Left ventricle myocardium superior (tissue), 1 donor: ENCODE measurements at regions not wholly inside any gene's neighbourhood (a gene's known extent, or its start where the extent isn't known, plus 50 kb on each side); places are given as distances from the start of the nearest gene placed in this dataset.

Source experiments
- ATAC-seq: fragments of 200-7000 bp; cut with Tn5 transposase; one replicate; pipeline ENCODE4 v1.9.1; 2020; ENCODE audit warnings: mild to moderate bottlenecking, moderate library complexity
- DNase-seq: peaks from one replicate; pipeline ENCODE4 v3.0.0-alpha.2; 2020
- intact Hi-C: fragments of 100-400 bp; cut with micrococcal nuclease; formaldehyde crosslinking; loops from one replicate; pipeline ENCODE4 v1.11.0; 2022
- donor health status: DM: no; HTN: yes; CAD: no; lungs with severe emphysema.

DNA sequence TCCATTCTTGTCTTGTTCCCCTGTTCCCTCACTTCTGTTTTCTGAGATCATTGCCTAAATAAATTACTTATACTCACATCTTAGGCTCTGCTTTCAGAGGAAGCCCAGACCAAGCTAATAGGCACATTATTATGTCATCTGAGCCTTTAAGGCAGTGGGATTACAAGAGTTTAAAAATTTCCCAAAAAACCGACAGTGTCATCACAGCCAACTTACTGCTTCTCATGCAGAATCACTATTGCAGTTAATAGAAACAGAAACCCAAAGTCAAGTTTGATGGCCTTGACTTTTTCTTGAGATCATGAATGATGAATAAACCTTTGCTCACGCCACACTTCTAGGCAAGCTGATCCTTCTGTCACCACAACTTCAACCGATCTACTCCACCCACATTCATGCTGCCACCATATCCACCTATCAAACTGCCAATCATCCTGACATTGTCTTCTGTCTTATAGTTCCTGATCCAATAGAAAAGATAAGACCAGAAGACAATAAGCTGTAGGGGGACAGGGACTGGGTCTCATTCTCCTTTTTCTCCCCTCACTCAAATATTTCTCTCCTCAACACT is 142.7 kb upstream of the CREB1 start:
- intact Hi-C loops, result no loop called here
- no peak for DNase-seq
- no peak for ATAC-seq

DNA sequence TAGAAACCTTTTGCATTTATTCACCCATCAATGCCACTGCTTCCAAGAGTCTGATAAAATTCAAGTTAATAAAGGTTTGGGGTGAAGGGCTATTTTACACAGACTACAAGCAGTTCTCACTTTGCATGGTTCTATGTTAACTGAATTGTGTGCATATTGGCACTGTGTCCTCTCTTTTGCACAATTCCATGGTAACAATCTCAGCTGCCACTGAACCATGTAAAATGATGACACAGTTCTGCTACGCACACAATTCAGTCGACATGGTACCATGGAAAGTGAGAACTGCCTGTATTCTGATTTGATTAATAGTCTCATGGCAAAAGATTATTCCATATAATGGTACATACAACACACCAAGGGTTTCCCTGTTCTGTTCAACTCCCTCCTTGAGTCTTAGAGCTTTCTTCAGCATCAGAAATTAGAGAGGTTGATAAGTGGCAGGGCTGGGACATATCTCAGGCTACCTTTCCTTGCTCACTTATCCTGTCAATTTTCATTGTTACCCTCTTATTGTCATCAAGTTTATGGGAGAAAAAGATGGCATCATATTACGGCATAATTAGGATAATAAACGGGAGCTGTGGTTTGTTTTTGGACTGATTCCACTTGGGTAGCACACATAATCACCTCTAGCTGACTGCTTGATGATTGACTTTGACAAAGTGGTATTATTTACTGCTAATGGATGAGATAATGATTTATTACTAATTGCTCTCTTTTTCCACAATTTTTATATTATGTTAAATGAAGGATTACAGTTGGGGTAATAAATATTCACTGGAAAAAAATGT is 139.3 kb upstream of the CREB1 start:
- ATAC-seq (no peak), DNase-seq (no peak)
- intact Hi-C loops, result no loop called here

DNA sequence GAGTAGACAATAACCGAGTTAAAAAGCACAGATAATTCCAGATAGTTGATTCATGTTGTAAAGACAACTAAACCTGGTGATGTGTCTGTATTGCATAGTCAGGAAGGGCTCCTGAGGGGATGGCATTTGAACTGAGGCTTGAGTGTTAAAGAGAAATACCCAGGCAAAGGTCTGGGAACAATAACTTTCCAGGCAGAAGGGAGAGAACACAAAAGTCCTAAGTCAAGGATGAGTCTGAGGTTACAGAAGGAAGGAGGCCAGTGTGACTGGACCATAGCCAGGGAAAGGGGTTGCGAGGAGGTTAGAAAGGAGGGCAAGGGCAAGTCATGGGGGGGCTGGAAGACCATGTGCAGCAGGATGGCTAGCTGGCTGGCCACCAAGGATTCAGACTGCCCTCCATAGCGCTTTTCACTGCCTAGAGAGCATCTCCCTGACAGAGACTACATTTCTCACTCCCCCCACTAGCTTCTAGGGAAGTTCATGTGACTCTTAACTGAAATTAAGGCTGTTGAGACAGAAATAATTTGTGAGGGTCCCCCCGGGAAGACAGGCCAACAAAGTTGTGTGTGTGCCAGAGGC is 135.5 kb upstream of the CREB1 start:
- DNase-seq (no peak), ATAC-seq (no peak)
- intact Hi-C loops, result no loop called here

DNA sequence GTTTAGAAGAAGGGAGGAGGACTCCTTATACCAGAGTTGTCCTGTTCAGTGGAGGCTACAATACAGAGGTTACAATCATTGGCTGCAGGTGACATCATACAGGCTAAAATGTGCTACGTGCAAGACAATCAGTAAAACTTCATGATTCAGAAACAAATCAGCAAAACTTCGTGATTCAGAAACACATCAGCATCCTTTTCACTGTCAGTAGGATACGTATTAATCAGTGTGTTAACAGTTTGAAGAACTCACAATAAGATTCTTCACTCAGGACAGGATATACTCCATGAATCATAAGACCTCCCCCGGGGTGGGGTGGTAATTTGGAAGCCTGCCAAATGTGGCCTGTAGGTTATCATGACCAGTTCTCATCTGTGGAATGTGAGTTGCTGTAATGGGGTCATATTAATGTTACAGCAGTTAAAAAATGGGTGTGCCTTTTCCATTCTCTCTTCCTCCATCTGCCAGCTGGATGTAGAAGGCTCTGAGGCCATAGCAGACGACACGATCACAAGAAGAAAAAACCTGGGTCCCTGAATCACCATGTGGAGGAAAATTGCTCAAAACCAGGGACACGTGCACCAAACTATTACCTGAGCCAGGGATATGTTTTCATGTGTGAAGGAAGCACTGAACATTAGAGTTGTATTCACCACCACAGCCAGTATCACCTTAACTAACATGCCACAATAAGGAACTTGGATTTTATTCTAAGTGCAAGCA is 134.8 kb upstream of the CREB1 start:
- DNase-seq, result no peak
- intact Hi-C loops, result no loop called here
- no peak for ATAC-seq

DNA sequence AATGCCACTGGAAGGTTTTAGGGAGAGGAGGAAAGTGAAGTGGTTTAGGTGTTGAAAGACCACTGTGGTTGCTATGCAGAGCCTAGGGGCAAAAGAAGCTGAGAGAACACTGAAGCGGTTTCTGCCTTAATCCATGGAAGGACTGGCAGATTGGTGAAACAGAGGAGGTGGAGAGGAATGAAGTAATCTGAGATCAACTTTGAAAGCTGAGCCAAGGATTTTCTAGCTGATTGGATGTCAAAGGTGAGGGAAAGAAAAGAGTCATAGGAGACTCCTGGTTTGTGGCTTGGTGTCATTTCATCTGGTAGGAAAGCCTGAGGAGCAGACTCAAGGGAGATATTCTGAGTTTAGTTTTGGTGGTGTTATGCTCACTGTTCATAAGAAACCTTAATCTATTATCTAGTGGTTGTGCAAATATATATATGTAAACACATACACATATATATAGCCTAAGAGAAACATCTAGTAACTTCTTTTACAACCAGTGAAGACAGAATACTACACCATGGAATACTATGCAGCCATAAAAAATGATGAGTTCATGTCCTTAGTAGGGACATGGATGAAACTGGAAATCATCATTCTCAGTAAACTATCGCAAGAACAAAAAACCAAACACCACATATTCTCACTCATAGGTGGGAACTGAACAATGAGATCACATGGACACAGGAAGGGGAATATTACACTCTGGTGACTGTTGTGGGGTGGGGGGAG is 134.1 kb upstream of the CREB1 start:
- intact Hi-C loops, result no loop called here
- ATAC-seq (no peak), DNase-seq (no peak)

DNA sequence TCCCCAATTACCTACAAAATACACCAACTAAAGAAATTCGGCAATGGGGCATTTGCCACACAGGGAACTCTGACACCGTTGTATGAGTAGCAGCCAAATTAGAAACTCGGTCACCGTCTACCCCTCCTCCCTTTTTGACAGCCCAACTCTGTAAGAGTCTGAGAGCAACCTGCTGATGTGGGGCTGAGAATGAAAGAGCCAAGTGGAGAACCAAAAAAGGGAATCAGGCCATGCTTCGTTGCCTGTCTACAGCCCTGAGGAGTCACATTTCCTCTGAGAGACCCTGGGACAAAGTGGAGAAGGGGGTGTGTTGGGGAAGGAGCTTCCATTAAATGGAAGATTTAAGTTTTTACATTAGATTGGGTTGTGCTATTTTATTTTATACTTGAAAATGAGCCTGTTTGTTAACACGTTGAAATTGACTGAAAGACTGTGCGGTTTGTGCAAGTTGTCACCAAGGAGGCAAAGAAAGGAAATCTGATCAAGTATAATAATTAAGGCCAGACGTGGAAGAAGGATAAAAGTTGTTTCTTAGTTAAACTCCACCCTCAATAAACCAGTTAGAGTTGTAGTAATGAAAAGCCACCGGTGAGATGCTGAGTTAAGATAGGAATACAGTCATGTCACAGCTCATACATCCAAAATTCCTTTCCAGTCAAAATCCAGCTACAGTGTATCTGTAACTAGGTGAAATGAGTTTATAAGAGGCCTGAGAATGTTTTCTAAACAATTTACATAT is 131.7 kb upstream of the CREB1 start:
- ATAC-seq, result no peak

DNA sequence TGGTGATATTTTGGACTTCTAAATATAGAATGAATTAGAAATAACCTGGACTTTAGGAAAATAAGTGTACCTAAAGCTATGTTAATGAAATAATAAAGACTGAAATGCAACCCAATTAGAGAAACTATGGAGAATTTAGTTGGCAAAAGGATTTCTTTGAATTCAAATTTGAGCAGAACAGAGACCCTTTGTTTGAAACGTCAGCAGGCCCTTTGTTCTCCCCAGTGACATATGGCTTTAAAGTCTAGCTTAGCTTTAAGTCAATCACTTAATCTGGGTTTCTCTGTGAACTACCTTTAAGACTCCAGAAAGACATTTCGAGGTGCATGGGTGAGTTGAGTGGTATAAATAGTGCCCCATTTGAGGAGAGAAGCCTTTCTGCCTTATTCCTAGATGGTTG is 130.5 kb upstream of the CREB1 start:
- ATAC-seq, result no peak
- no peak for DNase-seq
- intact Hi-C loops, result no loop called here

More for the DNA sequence above, 131.7 kb upstream of the CREB1 start:
- intact Hi-C loops, result no loop called here
- DNase-seq, result no peak

DNA sequence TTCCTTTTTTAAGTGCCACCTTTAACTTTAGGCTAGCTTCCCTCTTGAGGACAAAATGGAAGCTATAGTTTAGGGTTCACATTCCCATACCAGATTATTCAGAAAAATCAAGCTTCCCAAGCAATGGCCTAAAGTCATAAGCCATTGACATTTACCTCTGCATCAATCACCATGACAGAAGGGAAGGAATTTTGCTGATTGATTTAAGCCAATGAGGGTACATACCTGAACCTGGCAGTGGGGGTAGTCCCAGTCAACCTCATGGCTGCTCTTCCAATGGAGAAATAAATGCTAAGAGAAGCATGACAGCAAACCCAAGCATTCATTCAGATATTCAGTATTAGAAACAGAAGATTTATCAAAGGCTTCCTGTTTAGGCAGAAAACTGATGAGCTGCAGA is 128.4 kb upstream of the CREB1 start:
- no peak for ATAC-seq
- intact Hi-C loops, result no loop called here

DNA sequence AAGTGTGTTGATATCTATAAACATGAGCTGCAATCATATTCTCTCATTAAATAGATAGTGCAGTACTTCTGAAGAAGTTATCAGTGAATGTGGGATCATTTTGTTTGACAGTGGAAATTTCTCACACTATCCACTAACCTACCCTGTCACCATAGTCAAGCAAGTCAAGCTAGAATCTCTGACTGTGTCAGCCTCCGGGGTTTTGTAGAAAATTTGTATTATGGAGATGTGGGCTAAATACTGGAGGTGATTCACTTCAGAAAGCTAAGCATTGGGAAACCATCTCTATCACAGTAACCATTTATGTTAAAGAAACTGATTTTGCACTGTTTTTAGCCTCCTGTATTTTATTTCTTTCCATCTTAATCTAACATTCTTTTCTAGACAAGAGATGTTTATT is 126.6 kb upstream of the CREB1 start:
- no peak for ATAC-seq
- no peak for DNase-seq
- intact Hi-C loops, result no loop called here

More for the DNA sequence above, 128.4 kb upstream of the CREB1 start:
- DNase-seq, result no peak

DNA sequence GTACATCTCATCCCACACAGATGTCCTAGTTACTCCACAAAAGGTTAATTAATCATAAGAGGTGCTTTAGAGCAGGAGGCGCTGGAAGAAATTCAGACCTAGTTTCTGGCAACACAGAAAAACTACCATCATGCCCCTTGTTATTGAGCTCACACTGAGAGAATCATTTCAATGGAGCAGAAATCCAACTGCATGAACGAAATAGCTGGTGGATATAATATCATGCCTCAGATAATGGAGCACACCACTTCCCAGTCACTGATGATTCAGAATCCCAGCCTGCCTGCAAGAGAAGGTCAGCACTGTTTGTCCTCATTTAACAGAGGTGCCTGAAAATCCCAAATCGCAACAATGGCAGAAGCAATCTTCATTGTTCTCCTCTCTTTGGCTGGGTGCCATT is 125.8 kb upstream of the CREB1 start:
- ATAC-seq (no peak), DNase-seq (no peak)
- intact Hi-C loops, result no loop called here

DNA sequence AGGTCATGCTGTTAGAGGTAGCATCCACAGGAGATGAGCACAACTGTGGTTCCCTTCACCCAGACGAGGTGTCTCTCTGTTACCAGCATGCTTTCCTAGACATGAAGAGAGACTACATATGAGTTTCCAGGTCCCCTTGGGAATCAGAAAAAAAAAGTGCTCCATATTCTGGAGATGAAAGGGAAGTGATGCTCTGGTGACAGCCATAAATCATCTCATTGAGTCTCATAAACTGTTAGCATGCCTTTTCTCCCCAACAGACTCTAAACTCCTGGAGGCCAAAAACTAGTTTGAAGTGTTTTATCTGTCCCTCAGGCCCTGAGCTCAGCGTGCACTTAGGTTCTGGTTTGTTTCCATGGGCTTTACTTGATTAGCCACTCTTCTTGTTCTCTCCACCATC is 124.6 kb upstream of the CREB1 start:
- no peak for DNase-seq
- ATAC-seq, result no peak
- intact Hi-C loops, result no loop called here

DNA sequence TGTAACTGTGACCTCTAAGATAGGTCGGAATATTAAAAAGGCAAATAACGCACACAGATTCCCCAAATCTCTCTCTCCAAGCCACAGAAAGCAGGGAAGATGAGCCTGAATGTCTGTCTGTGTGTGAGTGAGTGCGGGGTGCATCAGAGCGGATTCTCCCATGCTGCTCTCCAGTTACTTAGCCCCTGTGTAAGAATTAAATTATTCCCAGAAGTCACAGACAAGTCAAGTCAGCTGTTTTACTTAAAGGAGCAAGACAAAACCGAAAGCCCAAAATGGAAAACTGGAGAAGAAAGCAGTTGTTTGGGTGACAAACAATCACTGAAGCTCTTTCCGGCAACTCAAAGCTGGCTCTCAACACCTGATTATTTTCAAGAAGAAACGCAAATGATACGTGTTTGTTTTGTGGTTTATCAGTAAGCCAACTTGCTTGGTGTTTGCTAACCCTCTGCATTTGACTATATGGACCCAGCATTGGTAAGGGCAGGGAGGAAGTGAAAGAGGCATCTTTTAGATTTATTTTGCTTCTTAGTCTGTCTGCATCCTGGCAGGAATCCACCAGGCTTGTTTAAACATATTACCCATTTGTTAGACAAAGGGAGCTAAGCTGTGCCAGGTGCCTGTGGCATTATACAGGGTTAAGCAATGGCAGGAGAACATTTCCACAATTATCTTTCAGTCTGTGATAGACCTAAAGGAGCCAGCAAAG is 121.5 kb upstream of the CREB1 start:
- DNase-seq, result no peak
- intact Hi-C loops, result no loop called here
- ATAC-seq, result no peak

DNA sequence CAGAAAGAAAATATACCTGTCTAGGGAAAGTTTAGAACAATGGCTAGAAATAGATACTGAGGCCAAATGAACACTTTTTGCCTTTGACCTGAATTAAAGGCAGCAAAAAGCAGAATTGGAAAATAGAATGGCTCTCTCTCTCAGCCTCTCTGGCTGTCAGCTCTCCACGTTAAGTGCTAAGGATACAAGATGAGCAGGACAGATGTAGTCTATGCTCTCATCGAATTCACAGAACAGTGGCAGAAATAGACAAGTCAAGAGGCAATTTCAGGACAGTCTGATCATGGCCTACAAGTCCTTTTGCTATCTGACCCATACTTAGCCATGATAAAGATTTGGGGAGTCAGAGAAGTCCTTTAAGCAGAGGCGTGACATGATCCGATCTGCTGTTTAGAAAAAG is 120.2 kb upstream of the CREB1 start:
- intact Hi-C loops, result no loop called here
- peak; percentile 38 for ATAC-seq

DNA sequence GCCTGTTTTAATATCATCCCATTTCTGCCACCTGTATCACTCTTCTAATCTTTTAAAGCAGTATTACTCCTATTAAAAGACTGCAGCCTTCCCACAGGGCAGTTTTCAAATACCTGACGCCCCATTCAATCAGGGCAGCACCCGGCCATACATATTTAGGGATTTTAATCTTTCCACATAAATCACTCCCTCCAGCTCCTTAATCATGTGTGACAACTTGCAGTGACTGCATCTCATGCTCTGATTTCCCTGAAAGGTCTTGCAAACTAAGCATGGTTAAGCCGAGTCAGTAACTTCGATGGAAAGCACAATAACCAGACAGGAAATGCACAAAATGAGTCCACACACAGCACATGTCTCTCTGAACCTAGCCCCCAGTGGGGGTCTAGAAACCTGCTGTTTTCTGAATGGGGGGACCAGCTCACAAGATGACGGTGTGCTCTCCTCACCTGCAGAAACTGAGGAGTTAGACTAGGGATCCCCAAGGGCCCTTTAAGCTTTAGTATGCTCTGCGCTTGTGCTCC is 116.9 kb upstream of the CREB1 start:
- DNase-seq (no peak), ATAC-seq (no peak)
- intact Hi-C loops, result no loop called here

More for the DNA sequence above, 120.2 kb upstream of the CREB1 start:
- no peak for DNase-seq

DNA sequence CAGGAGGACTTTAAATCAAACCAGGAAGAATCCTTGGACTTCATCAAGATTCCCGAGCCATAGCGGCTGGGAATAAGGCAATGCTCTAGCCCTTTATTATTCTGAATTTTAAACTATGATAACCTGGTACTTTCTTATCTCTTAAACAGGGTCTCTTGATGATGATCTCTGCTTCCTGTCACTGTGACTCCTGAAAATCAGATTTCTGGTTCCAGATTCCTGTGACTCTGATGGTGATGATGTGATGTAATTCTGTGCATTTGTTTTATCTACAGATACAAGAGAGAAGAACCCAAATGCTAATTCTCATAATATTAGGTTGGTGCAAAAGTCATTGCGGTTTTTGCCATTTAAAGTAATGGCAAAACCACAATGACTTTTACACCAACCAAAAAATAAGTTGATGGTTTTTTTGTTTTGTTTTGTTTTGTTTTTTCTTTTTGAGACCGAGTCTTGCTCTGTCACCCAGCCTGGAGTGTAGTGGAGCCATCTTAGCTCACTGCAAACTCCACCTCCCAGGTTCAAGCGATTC is 116.3 kb upstream of the CREB1 start:
- no peak for DNase-seq
- intact Hi-C loops, result no loop called here
- ATAC-seq, result no peak

DNA sequence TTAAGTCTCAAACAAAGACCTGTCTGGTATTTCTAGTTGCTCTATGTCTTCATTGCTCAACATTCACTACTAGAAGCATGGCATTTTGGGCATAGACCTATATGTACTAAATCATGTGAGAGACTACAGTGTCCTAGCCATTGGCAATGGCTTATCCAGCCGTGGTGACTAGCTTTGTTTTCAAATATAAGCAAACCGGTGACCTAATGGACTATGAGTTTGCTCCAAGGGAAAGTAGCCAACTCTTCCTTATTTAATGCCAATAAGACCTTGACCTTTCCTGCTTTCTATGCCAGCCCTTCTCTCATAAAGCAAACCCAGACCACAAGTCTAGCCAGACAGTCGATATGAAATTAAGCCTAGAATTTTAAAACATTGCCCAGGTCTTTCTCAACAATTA is 113.7 kb upstream of the CREB1 start:
- intact Hi-C loops, result no loop called here
- DNase-seq (no peak), ATAC-seq (no peak)

DNA sequence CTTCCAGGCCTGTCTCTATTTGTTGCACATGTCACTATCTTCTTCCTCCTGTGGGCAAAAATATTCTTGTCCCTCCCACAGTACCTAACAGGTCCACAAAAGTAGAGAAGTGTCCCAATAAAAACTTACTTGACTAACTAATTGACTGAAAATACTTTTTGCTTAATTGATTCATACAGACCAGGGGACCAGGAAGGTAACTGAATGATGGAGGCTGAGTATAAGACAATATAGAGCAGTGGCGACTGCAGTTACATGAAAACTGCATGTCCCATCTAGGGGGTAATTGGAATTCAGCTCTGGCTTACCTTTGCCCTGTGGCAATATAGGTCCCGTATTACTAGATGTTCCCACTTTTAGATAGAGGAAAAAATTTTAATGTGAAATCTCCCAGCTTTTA is 112.9 kb upstream of the CREB1 start:
- DNase-seq (no peak), ATAC-seq (no peak)
- intact Hi-C loops, result no loop called here

DNA sequence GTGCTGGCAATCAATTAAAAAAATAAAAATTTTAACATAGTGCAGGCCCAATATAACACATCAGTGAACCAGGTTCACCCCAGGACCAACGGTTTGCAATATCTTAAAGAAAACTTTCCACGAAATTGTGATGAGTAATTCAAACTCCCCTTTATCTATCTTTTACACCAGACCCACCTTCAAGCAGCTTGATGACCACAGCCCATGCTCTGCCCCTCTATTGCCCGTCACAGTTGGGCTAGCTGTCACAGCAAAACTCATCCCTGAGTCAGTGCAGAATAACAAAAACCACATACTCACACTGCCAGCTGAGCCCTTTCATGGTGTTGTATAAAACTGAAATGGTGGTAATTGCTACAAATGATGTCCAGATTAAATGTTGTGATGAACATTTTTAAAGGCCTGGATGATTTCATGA is 112.5 kb upstream of the CREB1 start:
- DNase-seq (no peak), ATAC-seq (no peak)
- intact Hi-C loops, result no loop called here
